ENCODE measurements at regions not wholly inside any gene's neighbourhood (a gene's known extent, or its start where the extent isn't known, plus 50 kb on each side); places are given as distances from the start of the nearest gene placed in this dataset.

DNA sequence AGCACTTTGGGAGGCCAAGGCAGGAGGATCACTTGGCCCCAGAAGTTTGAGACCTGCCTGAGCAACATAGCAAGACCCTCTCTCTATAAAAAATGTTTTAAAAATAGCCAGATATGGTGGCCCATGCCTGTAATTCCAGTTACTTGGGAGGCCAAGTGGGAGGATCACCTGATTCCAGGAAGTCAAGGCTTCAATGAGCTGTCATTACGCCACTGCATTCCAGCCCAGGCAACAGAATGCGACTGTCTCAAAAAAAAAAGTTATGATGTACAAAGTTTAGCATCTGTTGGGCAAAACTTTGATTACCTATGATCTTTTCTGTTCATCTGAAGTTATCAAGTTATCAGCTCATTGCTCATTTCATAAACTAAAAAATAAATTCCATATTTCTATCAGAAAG is 504.1 kb upstream of the PKDCC start:
- FAIRE-seq (no peak), DNase-seq (ENCODE audit: low spot score) (no peak)

DNA sequence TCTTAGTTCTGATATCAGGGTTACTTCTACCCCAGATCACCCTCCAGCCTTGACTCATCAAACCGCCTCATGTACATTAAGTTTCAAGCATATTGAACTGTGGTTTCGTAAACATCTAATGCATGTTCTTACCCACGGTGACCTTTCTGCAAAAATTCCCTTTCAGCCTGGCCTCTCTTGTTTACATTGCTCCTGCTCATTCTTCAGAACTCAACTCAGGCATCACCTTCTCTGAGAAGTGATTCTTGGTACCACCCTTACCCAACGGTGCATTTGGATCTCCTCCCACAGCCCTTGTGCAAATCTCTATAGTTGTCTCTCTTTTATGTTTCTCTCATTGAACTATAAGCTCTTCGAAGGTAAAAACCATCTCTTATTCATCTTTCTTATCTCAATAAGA is 503.1 kb upstream of the PKDCC start:
- DNase-seq (ENCODE audit: low spot score) (no peak), FAIRE-seq (no peak)

DNA sequence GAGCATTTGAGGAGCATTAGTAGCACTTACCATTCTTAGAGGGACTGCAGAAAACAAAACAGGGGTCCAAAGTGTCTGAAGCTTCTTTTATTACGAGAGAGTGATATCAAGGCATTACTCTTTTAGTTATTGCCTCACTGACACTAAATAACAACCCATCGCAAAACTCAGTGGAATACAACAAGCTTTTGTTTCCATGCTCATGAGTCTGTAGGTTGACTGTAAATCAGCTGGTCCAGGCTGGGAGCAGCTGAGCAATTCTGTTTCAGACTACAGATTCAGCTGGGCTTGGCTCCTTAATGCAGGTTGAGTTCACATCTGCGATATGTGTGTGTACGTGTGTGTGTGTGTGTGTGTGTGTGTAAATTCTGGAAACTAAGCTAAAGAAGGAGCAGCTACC is 501.8 kb upstream of the PKDCC start:
- FAIRE-seq (no peak), DNase-seq (ENCODE audit: low spot score) (no peak)

DNA sequence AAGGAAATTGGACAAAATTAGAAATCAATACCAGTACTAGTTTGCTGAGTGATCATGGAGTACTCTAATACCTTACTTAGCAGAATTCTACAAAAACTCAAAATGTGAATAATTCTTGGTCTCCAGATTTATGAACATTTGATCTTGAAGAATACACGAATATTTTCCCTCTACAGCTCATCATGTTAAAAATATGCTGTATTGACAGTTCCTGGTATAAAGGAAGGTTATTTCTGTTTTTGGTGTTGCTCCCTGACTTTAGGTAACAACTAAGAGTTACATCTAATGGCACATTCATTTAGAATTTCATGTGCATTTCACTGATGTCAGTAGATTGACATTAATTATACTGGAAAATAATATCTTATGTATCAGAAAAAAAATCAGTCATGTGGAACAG is 479.2 kb upstream of the PKDCC start:
- no peak for FAIRE-seq
- no peak for DNase-seq (ENCODE audit: low spot score)

DNA sequence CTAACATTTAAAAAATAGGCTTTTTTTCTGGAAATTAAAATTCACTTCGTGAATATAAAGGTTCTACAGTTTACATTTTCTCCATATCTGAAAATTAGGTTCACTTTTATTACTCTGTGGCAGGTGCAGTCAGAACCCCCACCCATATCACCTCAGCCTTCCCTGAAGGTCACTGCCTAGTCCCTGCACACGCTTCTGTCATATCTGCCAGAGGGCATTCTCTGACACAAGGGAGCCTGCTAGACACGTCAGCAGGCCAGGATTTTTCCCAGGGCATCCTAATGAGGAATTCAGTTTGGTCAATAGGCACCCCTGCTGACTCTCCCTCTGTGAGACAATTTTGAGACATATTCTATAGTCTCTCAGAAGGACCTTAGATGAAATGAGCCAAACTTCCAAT is 475.7 kb upstream of the PKDCC start:
- FAIRE-seq (no peak), DNase-seq (ENCODE audit: low spot score) (no peak)

DNA sequence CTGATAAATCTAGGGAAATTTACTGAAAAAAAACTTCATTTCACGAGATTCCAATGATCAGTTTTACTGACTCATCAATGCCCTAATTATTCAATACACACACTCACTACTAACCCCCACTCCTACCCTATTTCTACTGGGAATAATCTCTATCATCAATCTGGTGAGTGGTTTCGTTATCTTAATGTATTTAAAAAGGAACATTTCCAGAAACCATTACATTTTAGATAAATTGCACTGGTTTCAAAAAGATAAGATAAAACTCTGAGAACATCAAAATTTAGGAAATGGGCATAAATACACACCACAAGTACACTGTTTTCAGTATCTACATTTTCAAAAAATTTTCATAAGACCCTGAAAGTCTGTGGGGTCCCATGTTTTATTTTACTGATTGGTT is 471.4 kb upstream of the PKDCC start:
- DNase-seq (ENCODE audit: low spot score) (no peak), FAIRE-seq (no peak)

DNA sequence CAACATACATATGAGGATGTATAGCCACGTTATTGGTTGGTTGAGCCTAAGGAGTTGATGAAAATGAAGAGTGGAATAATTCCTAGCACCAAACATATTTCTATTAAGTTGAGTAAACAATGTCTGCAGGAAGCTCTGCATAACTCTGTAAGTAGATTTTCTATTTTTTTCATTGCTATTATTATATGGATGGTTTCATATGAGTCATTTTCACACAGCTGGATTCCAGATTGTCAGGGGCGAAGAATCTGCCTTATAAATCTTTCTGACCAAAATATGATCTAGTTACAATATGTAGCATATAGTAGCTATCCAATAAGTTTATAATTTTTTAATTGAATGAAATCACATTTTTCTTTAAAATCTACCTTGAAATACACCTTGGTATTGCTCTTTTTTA is 468.0 kb upstream of the PKDCC start:
- FAIRE-seq (no peak), DNase-seq (ENCODE audit: low spot score) (no peak)

DNA sequence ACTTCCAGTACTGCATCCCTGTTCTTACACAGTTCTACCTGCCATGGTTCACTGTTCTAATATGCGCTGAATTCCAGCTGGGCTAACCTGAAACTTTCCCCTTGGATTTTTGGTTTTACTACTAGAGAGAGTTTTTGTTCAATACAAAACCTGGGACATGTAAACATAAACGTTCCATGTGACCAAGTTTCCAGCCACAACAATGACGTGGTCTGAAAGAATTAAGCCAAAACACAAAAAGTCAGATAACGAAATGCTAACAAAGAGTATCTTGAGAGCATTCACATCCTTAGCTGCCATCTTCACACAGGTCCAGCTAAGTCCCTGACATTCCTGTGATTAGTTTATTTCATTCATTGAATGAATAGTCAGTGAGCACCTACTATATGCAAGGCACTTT is 467.0 kb upstream of the PKDCC start:
- no peak for FAIRE-seq

DNA sequence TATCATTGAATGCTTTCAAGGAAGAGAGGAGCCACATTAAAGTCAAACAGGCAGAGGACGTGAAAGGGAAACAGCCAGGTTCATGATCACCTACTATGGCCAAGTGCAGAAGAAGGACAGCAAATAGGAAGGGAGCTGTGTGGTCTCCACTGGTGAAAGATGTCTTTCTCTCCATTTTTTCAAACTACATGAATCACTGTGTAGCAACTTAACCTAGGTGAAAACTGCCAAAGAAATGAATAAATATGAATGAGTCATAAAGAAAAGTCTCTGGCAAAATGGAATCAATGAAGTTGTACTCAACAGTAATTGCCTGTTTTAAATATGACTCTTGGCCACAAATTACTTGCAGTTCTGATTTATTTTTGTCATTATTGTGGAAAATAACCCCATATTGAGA is 452.6 kb upstream of the PKDCC start:
- no peak for DNase-seq (ENCODE audit: low spot score)
- FAIRE-seq, result no peak

More for the DNA sequence above, 467.0 kb upstream of the PKDCC start:
- no peak for DNase-seq (ENCODE audit: low spot score)

DNA sequence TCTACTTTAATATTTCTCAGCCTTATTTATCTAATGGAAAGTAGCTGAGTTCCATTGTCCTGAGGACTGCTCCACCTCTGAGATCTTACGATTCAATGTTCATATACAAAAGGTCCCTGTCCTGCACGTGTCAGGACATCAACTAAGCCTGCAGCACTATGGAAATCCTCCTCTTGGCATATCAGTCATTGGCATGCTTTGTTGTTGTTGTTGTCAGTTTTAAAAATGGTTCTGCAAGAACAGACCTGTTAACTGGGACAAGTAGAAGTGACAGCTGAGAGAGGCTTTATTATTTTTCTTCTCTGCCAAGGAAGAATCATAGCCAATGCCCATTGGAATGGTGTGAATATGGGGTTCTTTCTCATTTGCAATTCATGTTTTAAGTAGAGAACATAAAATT is 450.1 kb upstream of the PKDCC start:
- no peak for FAIRE-seq

DNA sequence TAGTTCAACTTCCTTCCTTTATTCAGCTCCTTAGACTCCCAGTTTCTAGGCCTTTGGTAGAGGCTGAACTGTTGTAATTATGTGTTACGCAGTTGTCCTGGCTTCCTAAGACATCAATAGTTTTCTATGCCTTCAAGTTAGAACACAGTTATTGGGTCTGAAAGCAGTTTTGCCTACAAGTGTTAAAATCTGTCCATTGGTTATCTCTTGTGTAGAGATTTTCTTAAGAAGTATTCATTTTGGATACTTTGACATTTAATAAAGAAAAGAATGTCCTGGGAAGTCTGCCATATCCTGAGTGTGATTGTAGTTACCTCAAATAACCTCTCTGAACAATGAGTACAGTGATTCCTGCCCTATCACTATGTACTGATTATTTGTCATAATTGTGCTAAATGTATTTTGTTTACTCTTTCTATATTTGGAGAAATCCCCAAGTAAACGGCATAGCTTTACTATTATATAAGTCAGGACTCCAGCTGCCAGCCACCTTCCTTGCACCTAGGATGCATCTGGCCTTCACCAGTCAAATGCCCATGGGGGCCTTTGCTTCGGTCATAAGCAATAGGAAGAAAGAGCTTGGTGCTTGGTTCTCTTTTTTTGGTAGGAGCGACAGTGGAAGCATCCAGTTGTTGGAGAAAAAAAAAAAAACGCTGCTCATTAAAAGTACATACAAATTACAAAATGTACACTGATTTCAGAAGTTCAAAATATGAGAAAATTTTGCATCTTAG is 449.5 kb upstream of the PKDCC start:
- DNase-seq (ENCODE audit: low spot score), result no peak
- no peak for FAIRE-seq

More for the DNA sequence above, 450.1 kb upstream of the PKDCC start:
- DNase-seq (ENCODE audit: low spot score), result no peak

DNA sequence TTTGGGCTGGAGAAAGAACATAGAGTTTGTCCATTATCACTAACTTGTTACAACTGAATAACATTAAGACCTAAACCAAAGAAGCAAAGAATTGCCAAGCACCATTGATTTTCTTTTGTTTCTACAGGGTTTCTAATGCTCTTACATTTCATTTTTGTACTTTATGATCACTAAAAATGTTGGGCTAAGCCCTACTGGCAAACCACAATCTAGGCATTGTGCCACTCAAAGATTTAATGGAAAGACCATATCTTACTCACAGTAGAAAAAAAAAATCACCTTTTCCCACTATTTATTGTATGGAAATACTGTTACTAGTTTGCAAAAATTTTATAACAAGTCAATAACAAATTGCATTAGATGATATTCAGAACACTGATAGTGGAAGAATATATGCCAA is 447.4 kb upstream of the PKDCC start:
- FAIRE-seq (no peak), DNase-seq (ENCODE audit: low spot score) (no peak)

DNA sequence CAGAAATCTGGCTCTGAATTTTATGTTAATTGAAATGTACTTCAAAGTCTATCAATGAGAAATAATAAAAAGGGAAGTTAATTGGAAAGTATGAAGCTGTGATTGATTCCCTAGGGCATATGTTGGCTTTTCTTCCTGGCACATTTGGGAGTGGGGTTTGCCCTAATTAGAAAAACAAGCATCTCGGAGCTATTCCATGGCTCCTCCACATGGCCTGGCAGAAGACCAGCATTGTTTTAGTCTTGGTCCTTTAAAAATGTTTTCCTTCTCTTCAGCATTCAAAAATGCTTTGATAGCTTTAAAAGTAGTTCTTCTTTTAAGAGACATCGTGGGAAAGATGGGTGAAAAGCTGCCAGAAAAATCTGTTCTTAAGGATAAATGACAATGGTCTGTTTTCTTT is 445.5 kb upstream of the PKDCC start:
- FAIRE-seq (no peak), DNase-seq (ENCODE audit: low spot score) (no peak)

DNA sequence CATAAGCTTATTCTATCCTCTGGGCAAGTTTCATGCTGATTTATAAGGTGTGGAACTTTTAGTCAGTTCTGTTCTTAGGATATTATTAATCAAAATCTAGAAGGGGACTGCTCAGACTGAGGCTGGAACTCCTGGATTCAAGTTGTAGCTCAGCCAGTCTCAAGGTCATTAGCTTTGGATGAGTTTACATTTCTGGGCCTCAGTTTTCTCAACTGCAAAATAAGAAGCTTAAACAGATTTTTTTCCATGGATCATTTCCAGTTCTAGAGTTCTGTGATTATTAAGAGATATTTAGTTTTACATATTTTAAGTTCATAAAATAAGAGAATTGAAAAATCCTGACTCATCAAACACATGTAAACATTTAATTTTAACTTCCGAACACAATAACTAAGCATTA is 442.5 kb upstream of the PKDCC start:
- DNase-seq (ENCODE audit: low spot score) (no peak), FAIRE-seq (no peak)

DNA sequence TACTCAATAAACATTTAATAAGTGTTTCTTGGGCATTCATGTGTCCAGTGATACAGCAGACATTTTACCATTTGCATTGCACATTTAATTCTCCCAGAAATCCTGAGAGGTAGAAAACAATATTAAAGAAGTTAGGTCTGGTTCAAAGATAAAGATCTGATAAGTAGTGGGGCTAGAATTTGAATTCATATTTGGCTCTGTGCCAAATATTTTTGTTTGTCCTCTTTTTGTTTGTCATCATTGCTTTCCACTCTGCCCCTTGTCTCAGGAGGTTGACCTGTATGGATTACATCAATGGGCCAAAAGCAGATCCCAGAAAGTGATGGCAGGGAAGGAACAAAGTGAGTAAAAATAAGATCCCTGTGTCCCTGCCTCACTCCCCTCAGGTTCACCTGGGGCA is 441.9 kb upstream of the PKDCC start:
- FAIRE-seq (no peak), DNase-seq (ENCODE audit: low spot score) (no peak)

DNA sequence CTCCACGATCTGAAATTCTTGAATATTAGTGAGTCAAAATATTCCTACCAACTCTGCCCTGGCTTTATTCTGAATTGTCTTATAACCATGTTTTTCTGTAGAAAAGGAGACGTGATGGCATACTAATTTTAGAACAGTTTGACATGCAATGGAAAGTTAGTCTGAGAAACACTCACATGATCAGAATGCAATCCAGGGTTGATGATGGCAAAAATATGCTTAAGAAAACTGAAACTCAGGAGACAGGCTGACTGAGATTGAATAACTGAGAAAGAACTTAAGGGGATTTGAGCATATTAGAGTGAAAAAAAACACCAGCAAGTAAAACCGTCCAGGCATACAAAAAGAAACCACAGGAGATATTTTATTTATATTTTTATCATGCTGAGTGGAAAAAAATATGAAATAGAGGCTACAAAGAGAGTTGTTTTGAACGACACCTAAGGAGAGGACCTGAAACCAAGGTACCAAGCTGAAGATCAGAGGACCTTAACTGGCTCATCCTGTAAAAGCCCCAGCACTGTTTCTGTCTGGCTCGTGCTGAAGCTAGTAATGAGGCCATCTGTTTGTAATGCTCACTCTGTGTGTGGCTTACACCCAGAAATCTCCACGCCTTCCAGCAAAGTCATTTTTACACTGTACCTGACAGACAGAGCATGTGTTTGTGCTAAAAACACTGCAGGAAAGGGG is 437.2 kb upstream of the PKDCC start:
- DNase-seq (ENCODE audit: low spot score) (no peak), FAIRE-seq (no peak)

DNA sequence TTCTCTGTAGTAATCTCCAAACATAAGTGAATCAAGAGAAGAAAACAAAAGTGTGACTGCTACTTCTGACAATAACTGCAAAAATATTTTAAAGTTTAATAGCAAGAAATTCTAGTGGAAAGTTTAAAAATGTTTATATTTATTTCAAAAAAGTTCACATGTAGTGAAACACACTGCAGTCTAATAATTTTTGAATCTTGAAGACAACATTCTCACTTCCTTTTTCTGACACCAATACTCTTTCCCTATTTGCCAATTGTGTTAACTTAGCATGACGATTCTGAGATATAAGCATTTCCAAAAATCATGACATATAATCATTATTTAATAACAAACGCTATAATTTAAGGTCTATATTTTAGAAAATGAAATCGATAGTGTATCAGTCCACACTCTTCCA is 429.1 kb upstream of the PKDCC start:
- FAIRE-seq (no peak), DNase-seq (ENCODE audit: low spot score) (no peak)

DNA sequence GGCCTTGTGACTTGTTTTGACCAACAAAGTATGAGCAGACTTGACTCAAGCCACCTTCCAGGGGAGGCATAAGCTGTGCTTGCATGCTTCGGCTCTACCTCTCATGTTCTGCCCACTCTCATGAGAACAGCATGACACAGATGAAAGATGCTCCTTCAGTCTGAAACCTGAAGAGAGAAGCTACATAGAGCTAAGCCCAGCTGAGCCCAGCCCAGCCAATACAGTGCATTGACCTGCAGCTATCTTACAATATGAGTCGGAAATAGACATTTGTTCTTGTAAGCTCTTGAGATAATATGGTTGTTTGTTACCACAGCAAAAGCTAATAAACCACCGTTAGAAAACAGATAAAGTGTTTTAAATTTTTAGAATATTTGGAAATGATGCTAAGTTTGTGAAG is 426.7 kb upstream of the PKDCC start:
- FAIRE-seq, result no peak
- DNase-seq (ENCODE audit: low spot score), result no peak

DNA sequence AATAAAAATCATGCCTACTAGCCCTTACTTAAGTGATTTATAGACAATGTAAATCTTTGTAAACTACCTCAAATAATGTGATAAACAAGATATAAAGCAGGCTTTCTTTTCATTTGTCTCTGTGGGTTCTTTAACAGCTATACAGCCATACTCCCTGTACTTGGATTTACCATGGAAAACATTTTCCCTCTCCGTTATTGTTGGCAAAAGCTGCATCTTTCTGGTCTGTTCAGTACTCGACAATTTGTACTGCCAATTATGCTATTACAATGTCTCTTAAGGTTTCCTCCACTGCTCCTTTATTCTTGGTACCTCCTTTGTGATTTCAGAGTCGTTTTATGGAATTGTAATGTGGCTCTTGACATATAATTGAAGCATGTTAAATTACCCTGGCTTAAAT is 426.3 kb upstream of the PKDCC start:
- no peak for FAIRE-seq
- DNase-seq (ENCODE audit: low spot score), result no peak

DNA sequence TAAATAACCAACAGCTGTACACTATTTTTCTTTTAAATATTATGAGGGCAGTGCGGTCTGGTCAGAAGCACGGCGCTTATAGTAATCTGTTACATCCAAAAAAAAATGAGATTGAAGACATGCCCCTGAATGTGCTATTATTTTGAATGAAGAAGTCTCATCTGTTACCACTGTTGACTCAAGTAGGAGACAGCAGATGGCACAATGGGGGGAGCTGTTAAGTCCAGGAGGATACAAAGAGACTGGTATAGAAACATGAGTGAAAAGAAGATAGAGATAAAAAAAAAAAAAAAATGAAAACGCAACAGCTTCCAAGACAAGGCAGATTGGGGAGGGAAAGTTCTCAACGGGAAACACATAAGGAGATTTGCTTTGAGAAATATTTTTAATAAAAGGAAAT is 425.5 kb upstream of the PKDCC start:
- FAIRE-seq, result no peak
- DNase-seq (ENCODE audit: low spot score), result no peak

DNA sequence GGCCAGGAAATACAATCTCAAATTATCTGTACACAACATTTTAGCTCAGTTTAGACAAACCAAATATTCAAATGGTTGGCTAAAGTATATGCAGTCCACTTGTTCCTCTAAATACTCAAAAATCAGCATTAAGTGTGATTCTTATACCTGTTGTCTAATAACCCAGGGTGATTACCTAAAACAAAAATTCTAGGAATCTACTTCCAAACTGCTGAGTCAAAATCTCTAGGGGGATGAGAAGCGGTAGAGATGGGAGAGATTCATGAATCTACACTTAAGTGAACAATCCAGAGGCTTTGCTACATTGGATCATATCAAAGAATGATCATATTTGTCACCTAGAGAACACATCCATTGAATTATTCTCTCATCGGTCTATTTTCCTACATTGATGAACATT is 420.9 kb upstream of the PKDCC start:
- FAIRE-seq, result no peak
- no peak for DNase-seq (ENCODE audit: low spot score)

DNA sequence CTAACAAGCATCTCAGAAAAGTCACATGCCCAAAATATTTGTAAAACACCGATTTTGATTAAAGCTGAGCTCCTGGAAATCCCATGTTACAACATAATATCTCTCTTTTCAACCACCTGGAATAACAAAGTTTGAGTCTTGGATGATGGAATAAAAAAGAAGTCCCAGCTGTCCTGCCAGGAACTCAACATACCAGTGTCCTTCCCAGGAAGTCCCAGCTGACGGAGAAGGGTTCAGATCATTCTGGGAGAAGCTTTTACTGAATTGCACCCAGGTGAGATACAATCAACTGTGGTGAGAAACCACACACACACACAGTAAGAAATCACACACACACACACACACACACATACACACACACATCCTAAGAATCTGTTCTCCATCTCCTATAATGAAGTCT is 413.1 kb upstream of the PKDCC start:
- FAIRE-seq (no peak), DNase-seq (ENCODE audit: low spot score) (no peak)

DNA sequence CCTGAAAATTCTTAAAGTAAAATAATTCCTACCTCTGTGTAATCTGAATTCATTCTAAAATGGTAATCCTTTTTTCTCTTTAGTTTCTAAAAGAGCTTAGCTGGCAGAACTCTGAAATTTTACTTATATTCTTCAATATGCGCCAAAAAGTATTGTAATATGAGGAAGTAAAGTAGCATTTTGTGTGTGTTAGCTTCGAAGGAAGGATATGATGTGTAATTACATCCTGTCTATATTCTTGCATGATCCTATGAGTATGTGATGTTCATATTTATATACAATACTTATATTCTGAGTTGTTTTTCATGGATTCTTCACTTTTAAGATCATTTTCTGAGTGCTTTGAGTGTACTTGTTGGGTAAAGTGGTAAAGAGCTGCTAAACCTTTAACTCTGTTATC is 402.9 kb upstream of the PKDCC start:
- FAIRE-seq (no peak), DNase-seq (ENCODE audit: low spot score) (no peak)
